Loucy (cell line): ENCODE measurements at regions not wholly inside any gene's neighbourhood (a gene's known extent, or its start where the extent isn't known, plus 50 kb on each side); places are given as distances from the start of the nearest gene placed in this dataset.

ENCODE experiments used
- CTCF ChIP-seq: fragments of 200-600 bp; sonication (generic); conservative IDR thresholded peaks from 2 replicates; pipeline ENCODE4 v1.5.1; 2014; ENCODE audit warnings: mild to moderate bottlenecking, antibody characterized with exemption, low read length
- EZH2phosphoT487 ChIP-seq: fragments of 200-600 bp; IDR thresholded peaks from 2 replicates; pipeline ENCODE4 v1.6.1; 2018; ENCODE audit warnings: antibody characterized with exemption, mild to moderate bottlenecking, moderate library complexity, borderline replicate concordance

DNA sequence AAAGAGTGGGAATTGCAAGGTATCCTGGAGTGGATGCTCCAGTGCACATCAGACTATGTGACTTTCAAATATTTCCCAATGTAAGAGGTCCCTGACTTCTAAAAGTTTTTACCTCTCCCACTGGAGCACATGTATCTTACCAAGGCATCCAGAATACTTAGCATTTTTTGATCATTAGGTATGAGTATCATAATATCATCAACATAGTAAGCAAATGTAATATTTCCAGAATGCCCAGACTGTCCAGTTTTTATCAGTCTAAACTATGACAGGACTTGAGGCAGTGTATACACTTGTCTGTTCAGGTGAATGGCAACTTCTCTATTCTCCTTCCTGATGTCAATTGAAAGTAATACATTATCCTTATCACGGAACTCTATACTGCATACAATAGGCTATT, 924.6 kb upstream of the GJE1 start:
- TF ChIP-seq CTCF (no peak), EZH2phosphoT487 (no peak)
